SIG-M5 treated with dmso at 0.1 percent for 504 hours (cell line): ENCODE measurements at regions not wholly inside any gene's neighbourhood (a gene's known extent, or its start where the extent isn't known, plus 50 kb on each side); places are given as distances from the start of the nearest gene placed in this dataset.

ENCODE experiments used
- DNase-seq: peaks from one replicate; lab custom pipeline; 2025; ENCODE audit not compliant: unreplicated experiment; lab: John Stamatoyannopoulos, UW

DNA sequence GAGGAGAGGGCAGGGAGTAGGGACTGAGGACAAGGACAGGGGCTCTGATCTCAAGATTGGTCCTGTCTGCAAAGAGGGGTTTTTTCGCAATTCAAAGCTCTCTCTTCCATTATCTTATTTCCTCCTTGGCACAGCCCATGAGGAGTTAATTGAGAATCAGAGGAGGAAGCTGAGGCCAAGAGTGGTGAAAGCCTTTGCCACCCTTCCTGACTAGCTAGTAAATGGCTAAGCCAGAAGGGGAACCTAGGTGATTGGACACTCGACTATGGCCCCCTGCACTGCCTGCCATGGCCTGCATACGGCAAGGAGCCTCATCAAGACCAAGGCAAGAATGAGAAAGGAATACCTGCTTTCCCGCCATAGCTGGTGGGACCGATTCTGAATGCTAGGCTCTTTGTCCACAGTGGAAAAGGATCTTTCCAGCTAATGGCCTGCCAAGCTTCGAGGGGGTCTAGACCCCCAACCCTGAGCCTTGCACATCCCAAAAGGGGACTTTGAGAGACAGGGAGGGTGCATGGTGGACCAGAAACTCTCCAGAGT lies 237.9 kb downstream of the HAUS1 start:
- DNase-seq: peak; percentile 73

DNA sequence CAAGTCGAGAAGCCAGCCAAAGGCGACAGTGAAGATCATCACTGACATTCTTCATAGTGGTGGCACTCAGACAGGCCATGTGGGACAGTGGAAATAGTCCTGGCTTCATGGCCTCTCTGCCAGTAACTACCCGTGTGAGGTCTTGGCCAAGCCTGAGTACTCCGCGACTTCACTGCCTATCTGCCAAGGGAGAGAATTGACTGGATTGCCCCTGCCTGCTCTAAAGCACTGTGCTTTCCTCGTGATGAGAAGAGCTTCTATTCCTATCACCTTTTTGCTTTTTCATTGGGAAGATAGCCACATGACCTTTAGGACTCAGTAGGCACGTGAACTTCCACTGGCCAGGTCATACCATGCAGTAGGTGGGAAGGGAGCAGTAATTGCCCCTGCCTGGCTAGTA lies 239.3 kb downstream of the HAUS1 start:
- DNase-seq: no peak

DNA sequence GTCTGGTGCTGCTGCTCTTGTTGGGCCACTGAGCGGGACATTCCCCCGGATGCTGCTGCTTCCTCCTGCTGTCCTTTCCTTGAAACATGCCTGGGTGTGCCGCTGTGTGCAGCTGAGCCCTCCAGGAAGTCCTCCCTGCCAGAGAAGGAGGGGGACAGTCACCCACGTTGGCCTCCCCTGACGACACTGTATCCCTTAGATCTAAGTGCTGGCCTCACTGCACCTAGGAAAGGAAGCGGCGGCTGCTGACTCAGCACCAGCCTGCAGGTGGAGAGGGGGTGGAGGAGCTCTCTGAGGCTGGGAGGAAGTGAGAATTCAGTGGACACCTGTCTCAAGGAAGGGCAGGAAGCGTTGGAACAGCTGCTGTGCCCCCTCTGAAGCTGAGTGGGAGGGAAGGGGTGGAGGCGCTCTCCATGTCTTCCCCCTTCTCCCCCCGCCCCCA lies 239.8 kb downstream of the HAUS1 start:
- no peak for DNase-seq

DNA sequence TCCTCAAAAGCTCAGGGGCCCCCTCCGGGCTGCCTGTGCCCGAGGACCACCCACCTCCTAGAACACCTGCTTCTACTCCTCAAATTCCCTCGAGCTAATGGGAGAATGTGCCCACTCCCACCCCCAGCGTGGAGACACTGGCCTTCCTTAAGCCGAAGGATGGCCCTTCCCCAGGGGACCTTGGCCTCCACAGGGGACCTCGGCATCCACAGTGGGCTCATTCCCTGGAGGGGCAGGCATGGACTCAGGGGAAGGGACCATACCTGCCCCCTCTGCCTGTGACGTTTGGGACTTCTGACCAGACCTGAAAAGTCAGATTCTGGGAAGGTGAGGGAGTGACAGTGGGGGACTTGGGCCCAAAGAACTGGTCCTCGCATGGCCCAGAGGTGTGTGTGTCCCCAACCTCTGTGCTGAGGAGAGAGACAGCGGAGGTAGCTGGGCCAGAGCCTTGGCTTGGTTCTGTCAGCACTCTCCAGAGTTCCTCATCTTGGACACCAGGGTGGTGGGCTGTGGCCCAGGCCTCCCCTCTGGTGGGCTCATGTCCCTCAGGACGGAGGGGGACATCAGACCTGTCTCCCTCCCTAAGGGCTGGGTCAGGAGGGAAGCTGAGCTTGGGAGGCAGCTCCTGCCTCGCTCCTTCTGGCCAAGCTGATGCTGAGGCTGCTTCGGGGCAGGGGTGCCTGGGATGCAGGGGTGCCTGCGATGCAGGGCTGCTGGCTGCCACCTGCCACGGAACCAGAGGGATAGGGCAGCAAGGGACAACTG lies 240.4 kb downstream of the HAUS1 start:
- DNase-seq: no peak

DNA sequence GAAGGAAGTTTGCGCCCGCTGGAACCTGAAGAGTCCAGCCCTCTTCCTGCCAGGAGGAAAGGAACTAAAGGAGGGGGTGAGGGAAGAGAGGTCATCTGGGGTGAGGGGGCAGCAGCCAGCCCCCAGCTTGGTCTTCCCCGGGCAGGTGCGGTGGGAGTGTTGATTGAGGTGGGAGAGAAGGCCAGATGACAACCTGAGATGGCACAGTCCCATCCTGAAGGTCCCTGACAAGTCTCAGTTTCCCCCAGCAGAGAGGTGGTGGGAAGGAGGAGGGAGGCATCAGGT lies 240.9 kb downstream of the HAUS1 start:
- DNase-seq: no peak

DNA sequence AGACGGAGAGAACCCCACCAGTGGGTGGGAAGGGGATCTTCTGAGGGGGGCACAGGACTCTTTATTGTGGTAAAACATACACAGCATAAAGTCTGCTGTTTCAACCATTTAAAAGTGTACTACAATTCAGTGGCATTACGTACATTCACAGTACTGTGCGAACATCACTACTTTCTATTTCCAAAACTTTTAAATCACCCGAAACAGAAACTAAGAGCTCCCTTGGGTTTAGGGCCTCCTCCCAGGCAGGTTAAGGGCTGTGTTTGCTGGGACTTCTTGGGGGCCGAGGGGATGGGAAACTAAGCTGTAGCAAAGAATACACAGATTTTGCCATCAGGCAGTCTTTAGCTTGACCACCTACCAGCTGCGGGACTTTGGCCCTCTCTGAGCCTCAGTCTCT lies 242.0 kb downstream of the HAUS1 start:
- no peak for DNase-seq

DNA sequence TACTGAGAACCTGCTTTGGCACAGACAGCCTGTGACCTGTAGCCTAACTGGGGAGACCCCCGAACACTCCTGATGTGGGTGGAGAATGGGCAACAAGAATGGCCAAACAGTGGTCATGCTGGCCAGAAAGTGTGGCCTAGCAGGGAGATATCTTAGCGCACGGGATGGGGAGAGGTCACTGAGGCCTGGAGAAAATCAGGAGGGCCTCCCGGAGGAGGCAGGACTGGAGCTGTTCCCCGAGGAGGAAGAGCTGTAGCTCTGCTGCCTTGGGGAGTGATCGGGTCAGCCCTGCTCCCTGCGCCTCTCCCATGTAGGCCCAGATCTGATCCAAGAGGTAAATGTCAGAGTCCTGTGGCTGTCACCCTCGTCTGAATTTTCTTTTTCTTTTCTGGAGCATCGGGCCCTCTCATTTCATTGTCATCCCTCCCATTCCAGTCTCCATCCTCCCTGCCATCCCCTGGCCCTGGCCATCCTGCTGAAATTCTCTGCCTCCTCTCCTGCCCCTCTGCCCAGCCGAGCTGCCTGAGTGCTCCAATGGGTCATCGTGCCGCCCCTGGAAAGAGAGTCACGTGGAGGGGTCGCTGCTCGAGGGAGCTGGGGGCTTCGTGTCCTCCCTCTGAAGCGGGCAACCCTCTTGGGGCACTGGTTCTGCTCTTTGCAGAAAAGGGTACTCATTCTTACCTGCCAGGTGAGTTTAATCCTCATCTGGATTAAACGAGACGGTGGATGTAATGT lies 242.9 kb downstream of the HAUS1 start:
- no peak for DNase-seq

DNA sequence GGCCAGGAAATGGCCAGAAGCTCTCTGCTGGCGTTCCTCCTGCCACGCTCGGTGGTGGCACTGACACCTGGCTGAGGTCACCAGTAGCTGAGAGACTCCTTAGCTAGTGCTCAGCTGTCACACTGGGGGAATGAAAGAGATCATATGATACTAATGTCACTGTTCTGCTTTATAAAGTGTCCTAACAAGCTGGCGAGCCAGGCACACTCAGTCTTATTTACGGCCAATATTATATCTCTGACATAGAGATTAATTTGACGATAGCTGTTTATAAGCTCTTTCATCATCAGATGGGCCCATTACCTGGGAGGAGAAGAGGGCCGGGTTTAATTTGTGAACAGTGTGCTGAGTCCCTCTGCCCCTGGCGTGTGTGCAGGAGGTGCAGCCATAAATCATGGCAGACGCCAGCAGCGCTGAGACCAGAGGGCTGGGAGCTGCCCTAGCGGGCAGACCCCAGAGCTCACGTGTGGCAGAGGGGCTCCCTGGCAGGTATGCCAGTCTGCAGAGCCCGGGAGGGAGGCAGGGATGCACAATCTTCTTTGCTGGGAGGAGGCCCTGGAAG lies 246.5 kb downstream of the HAUS1 start:
- DNase-seq: no peak

DNA sequence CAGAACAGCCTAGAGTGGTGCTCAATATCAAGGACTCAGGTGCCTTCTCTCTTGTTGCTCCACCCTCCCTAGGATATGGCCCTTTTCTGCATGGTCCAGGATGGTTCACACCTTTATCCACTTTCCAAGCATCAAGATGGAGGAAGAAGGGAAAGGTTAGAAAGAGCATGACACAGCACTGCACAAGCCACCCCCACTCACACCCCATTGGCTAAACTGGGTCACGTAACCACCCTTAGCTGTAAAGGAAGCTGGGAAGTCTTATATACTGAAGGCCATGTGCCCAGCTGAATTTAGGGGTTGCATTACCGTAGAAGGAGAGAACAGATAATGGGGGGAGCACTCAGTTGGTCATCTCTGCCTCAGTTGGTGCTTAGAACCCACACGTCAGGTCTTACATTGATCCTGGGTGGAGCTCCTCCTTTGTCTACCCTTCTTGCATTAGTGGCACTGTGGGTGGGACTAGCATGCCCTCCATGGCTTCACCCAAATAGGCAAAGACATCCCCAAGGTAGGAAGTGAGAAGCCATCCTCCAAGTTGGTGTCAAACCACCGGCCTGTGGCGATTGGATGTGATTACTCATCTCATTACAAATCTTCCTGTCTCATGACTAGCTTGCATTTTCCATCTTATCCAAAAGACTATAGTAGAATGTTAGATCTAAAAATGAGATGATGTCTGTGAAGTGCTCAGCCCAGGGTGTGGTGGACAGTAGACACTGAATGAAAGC lies 248.5 kb downstream of the HAUS1 start:
- no peak for DNase-seq

DNA sequence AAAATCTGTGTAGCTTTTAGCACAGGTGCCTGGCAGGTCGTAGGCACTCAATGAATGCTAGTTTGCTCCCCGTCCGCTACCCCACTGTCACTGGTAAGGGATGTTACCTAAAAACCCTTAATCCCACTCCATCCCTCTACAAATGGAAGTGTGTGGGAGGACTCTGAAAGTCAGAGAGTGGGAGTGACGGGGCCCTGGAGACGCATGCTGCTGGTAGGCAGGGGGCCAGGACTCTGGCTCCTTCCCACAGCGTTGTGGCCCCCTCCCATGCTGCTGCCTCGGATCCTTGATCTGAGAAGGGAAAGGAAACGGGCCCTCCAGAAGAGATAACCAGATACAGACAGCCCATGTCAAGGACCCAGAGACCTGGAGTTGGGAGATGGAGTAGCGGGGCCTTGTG lies 249.3 kb downstream of the HAUS1 start:
- no peak for DNase-seq

DNA sequence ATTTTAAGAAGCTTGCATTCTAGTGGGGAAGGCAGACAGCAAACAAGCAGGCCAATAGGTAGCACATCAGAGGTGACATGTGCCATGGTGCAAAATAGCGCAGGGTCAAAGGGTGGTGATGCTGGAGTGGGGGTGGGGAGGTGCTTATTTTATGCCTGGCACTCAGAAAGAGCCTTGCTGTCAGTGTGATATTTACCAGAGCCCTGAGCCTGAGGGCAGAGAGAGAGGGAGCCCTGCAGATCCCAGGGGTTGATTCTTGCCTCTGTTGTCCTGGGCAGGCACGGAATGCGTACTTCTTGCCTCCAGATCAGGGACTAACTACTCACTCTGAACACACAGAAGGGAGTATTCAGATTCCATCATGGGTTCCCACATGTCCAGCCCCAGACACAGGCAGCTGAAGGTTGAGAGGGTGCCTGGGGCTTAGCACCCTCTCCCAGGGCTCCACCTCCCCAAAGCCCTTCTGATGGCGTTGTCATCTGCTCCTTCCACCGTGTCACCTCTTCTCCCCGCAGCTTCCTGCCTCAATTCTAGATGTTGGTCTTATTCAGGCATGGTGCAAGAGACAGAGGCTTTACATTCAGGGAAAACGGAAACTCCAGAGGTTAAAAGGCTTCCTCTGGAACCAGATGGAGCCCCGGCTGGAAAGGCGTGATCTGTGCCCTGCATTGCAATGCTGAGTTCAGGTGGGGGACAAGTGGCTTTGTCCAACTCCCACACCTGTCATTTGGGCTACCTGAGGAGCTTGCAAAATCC lies 252.3 kb downstream of the HAUS1 start:
- DNase-seq: no peak

DNA sequence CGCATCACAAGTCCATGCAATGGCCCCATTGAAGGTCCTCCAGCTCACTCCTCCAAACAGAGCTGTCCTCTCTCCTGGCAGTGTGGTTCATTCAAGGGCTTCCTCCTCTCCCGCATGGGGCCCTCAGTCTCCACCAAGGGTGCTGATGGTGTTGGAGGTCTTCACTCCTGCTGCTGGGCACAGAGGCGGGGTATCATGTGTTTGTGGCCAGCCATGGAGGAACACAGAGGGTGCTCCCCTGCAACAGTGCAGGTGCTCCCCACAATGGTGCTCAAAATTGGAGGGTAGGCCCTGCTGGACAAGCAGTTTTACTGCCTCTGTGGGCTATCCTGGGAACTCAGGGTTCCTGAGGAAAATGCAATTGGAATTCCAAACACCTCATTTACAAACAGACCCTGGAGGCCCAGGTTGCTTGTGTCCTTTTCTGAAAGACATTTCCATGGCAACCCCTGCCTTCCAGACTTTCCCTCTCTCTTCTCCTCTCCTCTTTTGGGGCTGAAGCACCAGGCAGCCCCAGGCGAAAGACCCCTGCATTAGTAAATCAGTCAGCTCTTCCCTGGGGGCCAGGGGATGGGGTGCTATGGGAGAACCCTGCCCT lies 256.0 kb downstream of the HAUS1 start:
- no peak for DNase-seq

DNA sequence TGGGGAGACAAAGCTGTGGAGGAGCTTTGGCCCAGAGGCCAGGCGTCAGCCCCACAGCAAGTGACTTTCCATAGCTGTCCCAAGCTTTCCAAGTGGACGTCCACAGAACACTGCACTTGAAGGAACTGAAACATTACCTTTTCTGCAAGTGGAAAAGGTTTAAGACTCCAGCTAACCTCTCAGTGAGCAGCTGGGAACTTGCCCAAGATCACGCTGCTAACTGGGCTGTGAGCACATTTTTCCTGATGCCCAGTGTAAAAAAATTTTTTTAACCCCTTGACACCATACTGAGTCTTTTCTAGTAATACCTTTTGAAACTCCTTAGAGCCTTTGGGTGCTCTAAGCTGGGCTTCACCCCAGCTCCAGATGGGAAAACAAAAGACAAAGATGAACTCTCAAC lies 256.7 kb downstream of the HAUS1 start:
- no peak for DNase-seq

DNA sequence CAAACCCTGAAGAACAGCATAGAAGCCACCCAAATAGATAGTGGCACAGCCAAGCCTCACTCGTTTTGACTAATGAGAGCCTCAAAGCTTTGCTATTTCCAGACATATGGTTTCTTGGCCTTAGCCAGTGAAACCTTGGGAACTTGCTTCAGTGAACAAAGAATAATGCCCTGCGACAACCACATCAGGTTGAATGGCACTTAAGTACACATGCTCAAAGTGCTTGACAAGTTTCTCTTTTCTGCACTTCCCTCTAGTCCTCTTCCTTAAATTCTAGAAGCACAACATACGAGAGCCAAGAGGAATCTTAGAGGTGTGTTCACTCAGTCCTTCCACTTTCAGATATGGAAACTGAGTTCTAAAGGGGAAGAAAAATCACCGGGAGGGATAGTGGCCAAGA lies 258.3 kb downstream of the HAUS1 start:
- no peak for DNase-seq

DNA sequence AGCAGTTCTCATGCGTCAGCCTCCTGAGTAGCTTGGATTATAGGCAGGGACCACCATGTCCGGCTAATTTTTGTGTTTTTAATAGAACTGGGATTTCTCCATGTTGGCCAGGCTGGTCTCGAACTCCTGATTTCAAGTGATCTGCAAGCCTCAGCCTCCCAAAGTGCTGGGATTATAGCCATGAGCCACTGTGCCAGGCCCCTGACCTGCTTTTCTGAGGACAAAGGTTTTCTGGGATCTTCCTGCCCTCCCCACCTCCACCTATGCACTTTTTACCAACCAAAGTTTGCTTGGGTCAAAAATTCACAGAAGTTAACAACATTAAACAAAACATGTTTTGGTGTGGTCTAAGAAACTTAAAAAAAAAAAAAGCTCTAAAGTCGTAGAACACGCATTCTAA lies 259.9 kb downstream of the HAUS1 start:
- DNase-seq: no peak

DNA sequence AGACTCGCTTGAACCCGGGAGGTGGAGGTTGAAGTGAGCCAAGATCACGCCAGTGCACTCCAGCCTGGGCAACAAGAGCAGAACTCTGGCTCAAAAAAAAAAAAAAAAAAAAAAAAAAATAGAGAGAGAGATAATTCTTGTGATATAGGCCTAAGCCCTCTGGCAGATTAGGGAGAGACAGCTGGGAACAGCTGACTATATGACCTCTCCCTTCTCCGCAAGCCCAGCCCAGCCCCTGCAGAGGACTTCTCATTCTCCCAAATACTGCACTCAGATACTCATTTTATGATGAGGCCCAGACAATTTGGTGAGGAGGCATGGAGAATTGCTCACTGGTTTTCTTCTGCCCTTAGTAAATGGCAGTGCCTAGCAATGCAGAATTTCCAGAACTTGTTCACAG lies 262.0 kb downstream of the HAUS1 start:
- no peak for DNase-seq

DNA sequence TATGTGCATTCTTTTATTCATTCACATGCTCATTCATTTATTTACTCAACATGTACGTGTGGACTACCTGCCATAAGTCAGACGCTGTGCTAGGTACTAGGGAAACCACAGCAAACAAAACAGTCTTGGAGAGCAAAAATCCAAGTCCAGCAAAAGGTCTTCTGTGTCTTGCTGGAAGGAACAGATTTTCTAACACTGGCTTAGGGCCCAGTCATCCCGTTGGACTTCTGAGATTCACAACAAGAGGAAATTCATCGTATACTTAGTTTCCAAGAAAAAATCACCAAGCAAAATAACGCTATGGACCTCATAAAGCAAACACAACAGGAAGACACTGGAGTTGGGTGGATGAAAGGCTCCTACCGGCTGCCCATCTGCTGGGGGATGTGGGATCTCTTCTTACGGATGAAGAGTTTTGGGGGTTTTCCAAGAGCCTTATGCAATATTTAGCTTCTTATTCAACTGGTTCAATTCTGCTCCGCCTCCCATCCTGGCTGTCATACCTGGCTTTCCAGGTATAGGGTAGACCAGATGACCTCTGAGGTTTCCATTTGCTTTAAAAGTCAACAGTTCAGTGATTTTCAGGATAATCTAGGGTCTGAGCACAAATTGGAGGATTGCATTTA lies 262.7 kb downstream of the HAUS1 start:
- no peak for DNase-seq

DNA sequence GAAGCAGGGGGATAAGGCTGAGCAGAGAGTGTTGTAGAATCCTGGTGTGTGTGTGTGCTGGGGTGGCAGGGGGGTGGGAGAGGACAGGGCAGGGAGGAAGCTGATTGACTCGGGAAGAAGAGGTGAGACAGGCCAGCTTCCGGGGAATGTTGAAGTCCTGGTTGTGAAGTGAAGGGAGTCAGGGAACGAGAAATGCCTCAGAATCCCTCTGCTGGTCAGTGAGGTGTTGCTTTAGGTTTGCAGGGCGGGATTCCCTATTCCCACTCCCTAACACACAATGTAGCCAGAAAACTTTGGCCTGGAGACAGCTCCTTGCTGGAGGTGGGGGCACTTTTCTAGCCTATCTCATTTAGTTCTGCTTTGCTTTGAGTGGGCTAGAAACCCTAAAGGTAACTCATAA lies 265.1 kb downstream of the HAUS1 start:
- DNase-seq: no peak

DNA sequence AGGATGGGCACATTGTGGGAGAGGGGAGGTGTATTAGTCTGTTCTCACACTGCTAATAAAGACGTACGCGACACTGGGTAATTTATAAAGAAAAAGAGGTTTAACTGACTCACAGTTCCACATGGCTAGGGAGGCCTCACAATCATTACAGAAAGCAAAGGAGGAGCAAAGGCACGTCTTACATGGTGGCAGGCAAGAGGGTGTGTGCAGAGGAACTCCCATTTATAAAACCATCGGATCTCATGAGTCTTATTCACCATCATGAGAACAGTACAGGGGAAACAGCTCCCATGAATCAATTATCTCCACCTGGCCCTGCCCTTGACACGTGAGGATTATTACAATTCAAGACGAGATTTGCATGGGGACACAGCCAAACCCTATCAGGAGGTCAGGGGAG lies 266.7 kb downstream of the HAUS1 start:
- no peak for DNase-seq

DNA sequence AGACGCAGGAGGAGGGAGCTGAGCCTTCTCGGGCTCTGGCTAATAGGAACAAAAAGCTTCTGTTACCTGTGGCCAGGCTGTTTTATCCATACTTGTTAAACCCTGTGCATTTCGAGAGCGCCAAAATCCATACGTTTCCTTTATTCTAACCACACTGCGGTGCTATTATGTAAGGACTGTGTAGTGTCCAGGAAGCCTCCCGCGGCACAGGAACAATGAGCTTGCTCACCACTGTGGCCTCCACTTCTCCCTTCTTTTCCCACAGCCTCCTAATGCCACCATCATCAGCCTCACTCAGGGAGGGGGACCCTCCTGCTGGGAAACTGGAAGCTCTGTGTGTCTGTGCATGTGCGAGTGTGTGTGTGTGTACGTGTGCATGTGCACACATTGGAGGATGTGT lies 268.5 kb downstream of the HAUS1 start:
- DNase-seq: no peak
